ENCODE measurements at regions not wholly inside any gene's neighbourhood (a gene's known extent, or its start where the extent isn't known, plus 50 kb on each side); places are given as distances from the start of the nearest gene placed in this dataset.

- WGBS (ENCODE audit: insufficient coverage) = no CpG with 5 or more reads among the region's 2 CpGs
- H3K4me3 ChIP-seq (ENCODE audit: low read length) = no peak overlapping the region
- H3K36me3 ChIP-seq (ENCODE audit: control insufficient read depth, insufficient read depth, low read length) = no peaks in the 10 kb centered on the region
- no peaks in the 10 kb centered on the region for H3K4me1 ChIP-seq (ENCODE audit: control insufficient read depth, insufficient read depth, low read length)
- DNase-seq = no peak
- H3K9me3 ChIP-seq (replicated peaks; ENCODE audit: control insufficient read depth, low read depth, low read length) = no peaks in the 10 kb centered on the region
- no peak overlapping the region for H3K27ac ChIP-seq (ENCODE audit: low read length)
- H3K27me3 ChIP-seq (ENCODE audit: control insufficient read depth, insufficient read depth, low read length) = no peaks in the 10 kb centered on the region
Measured at GRCh38 chr2:147792966-147793617, 51.7 kb upstream of the ACVR2A start.

GRCh38 chr2:147790580-147790979, 54.2 kb upstream of the ACVR2A start:
- H3K36me3 ChIP-seq (ENCODE audit: control insufficient read depth, insufficient read depth, low read length) = no peaks in the 10 kb centered on the region
- no peak overlapping the region for H3K27ac ChIP-seq (ENCODE audit: low read length)
- no peak overlapping the region for H3K4me3 ChIP-seq (ENCODE audit: low read length)
- no peaks in the 10 kb centered on the region for H3K9me3 ChIP-seq (replicated peaks; ENCODE audit: control insufficient read depth, low read depth, low read length)
- no peaks in the 10 kb centered on the region for H3K4me1 ChIP-seq (ENCODE audit: control insufficient read depth, insufficient read depth, low read length)
- no peaks in the 10 kb centered on the region for H3K27me3 ChIP-seq (ENCODE audit: control insufficient read depth, insufficient read depth, low read length)
- no peak for DNase-seq
- 100% methylated on average over 2 of the region's 2 CpGs for WGBS (ENCODE audit: insufficient coverage)

- Histone ChIP-seq H3K4me1 (ENCODE audit: control insufficient read depth, insufficient read depth, low read length) (no peaks in the 10 kb centered on the region), H3K4me3 (ENCODE audit: low read length) (no peak overlapping the region), H3K9me3 (replicated peaks; ENCODE audit: control insufficient read depth, low read depth, low read length) (no peaks in the 10 kb centered on the region), H3K36me3 (ENCODE audit: control insufficient read depth, insufficient read depth, low read length) (no peaks in the 10 kb centered on the region), H3K27ac (ENCODE audit: low read length) (no peak overlapping the region), H3K27me3 (ENCODE audit: control insufficient read depth, insufficient read depth, low read length) (no peaks in the 10 kb centered on the region)
- WGBS (ENCODE audit: insufficient coverage) = no CpG with 5 or more reads among the region's 3 CpGs
- DNase-seq = peak; percentile 46
Measured at GRCh38 chr2:147789720-147790119, 55.1 kb upstream of the ACVR2A start.

GRCh38 chr2:147789287-147789686, 55.5 kb upstream of the ACVR2A start:
- Histone ChIP-seq H3K36me3 (ENCODE audit: control insufficient read depth, insufficient read depth, low read length) (no peaks in the 10 kb centered on the region), H3K9me3 (replicated peaks; ENCODE audit: control insufficient read depth, low read depth, low read length) (no peaks in the 10 kb centered on the region), H3K4me1 (ENCODE audit: control insufficient read depth, insufficient read depth, low read length) (no peaks in the 10 kb centered on the region), H3K27me3 (ENCODE audit: control insufficient read depth, insufficient read depth, low read length) (no peaks in the 10 kb centered on the region), H3K27ac (ENCODE audit: low read length) (no peak overlapping the region), H3K4me3 (ENCODE audit: low read length) (no peak overlapping the region)
- DNase-seq = no peak
- WGBS (ENCODE audit: insufficient coverage) = 80% methylated on average over 1 of the region's 2 CpGs

GRCh38 chr2:147782141-147782930, 62.5 kb upstream of the ACVR2A start:
- Histone ChIP-seq H3K4me3 (ENCODE audit: low read length) (no peak overlapping the region), H3K36me3 (ENCODE audit: control insufficient read depth, insufficient read depth, low read length) (no peaks in the 10 kb centered on the region), H3K4me1 (ENCODE audit: control insufficient read depth, insufficient read depth, low read length) (no peaks in the 10 kb centered on the region), H3K27ac (ENCODE audit: low read length) (no peak overlapping the region), H3K9me3 (replicated peaks; ENCODE audit: control insufficient read depth, low read depth, low read length) (no peaks in the 10 kb centered on the region), H3K27me3 (ENCODE audit: control insufficient read depth, insufficient read depth, low read length) (no peaks in the 10 kb centered on the region)
- WGBS (ENCODE audit: insufficient coverage) = no CpG with 5 or more reads among the region's 4 CpGs
- DNase-seq = no peak

GRCh38 chr2:147779440-147779839, 65.4 kb upstream of the ACVR2A start:
- Histone ChIP-seq H3K4me1 (ENCODE audit: control insufficient read depth, insufficient read depth, low read length) (no peaks in the 10 kb centered on the region), H3K27me3 (ENCODE audit: control insufficient read depth, insufficient read depth, low read length) (no peaks in the 10 kb centered on the region), H3K9me3 (replicated peaks; ENCODE audit: control insufficient read depth, low read depth, low read length) (no peaks in the 10 kb centered on the region), H3K4me3 (ENCODE audit: low read length) (no peak overlapping the region), H3K27ac (ENCODE audit: low read length) (no peak overlapping the region), H3K36me3 (ENCODE audit: control insufficient read depth, insufficient read depth, low read length) (no peaks in the 10 kb centered on the region)
- DNase-seq = no peak
- WGBS (ENCODE audit: insufficient coverage) = no CpG with 5 or more reads among the region's 1 CpG

GRCh38 chr2:147777394-147777793, 67.4 kb upstream of the ACVR2A start:
- Histone ChIP-seq H3K9me3 (replicated peaks; ENCODE audit: control insufficient read depth, low read depth, low read length) (no peaks in the 10 kb centered on the region), H3K36me3 (ENCODE audit: control insufficient read depth, insufficient read depth, low read length) (no peaks in the 10 kb centered on the region), H3K27ac (ENCODE audit: low read length) (no peak overlapping the region), H3K4me1 (ENCODE audit: control insufficient read depth, insufficient read depth, low read length) (no peaks in the 10 kb centered on the region), H3K27me3 (ENCODE audit: control insufficient read depth, insufficient read depth, low read length) (no peaks in the 10 kb centered on the region), H3K4me3 (ENCODE audit: low read length) (no peak overlapping the region)
- DNase-seq = no peak
- WGBS (ENCODE audit: insufficient coverage) = no CpG with 5 or more reads among the region's 2 CpGs

GRCh38 chr2:147774805-147775204, 70.0 kb upstream of the ACVR2A start:
- DNase-seq = no peak
- H3K27me3 ChIP-seq (ENCODE audit: control insufficient read depth, insufficient read depth, low read length) = no peaks in the 10 kb centered on the region
- WGBS (ENCODE audit: insufficient coverage) = no CpG with 5 or more reads among the region's 3 CpGs
- no peaks in the 10 kb centered on the region for H3K4me1 ChIP-seq (ENCODE audit: control insufficient read depth, insufficient read depth, low read length)
- no peaks in the 10 kb centered on the region for H3K36me3 ChIP-seq (ENCODE audit: control insufficient read depth, insufficient read depth, low read length)
- no peaks in the 10 kb centered on the region for H3K9me3 ChIP-seq (replicated peaks; ENCODE audit: control insufficient read depth, low read depth, low read length)
- H3K27ac ChIP-seq (ENCODE audit: low read length) = no peak overlapping the region
- H3K4me3 ChIP-seq (ENCODE audit: low read length) = no peak overlapping the region

- Histone ChIP-seq H3K9me3 (replicated peaks; ENCODE audit: control insufficient read depth, low read depth, low read length) (no peaks in the 10 kb centered on the region), H3K36me3 (ENCODE audit: control insufficient read depth, insufficient read depth, low read length) (no peaks in the 10 kb centered on the region), H3K27me3 (ENCODE audit: control insufficient read depth, insufficient read depth, low read length) (no peaks in the 10 kb centered on the region), H3K4me1 (ENCODE audit: control insufficient read depth, insufficient read depth, low read length) (no peaks in the 10 kb centered on the region), H3K4me3 (ENCODE audit: low read length) (no peak overlapping the region), H3K27ac (ENCODE audit: low read length) (no peak overlapping the region)
- DNase-seq = no peak
- WGBS (ENCODE audit: insufficient coverage) = 60% methylated on average over 1 of the region's 4 CpGs
Measured at GRCh38 chr2:147773479-147773878, 71.3 kb upstream of the ACVR2A start.

GRCh38 chr2:147772781-147773180, 72.0 kb upstream of the ACVR2A start:
- Histone ChIP-seq H3K4me3 (ENCODE audit: low read length) (no peak overlapping the region), H3K9me3 (replicated peaks; ENCODE audit: control insufficient read depth, low read depth, low read length) (no peaks in the 10 kb centered on the region), H3K4me1 (ENCODE audit: control insufficient read depth, insufficient read depth, low read length) (no peaks in the 10 kb centered on the region), H3K36me3 (ENCODE audit: control insufficient read depth, insufficient read depth, low read length) (no peaks in the 10 kb centered on the region), H3K27ac (ENCODE audit: low read length) (no peak overlapping the region), H3K27me3 (ENCODE audit: control insufficient read depth, insufficient read depth, low read length) (no peaks in the 10 kb centered on the region)
- DNase-seq = no peak

All from muscle of leg (tissue), 3 donors.